Uterus (tissue), 2 donors: ENCODE measurements at regions not wholly inside any gene's neighbourhood (a gene's known extent, or its start where the extent isn't known, plus 50 kb on each side); places are given as distances from the start of the nearest gene placed in this dataset.

Experiments used
- POLR2A ChIP-seq, 2 donors: fragments of 450-650 bp; IDR thresholded peaks; one replicate each; pipeline ENCODE4 v1.6.1; 2016; ENCODE audit warnings: antibody characterized with exemption in 2 of 2, mild to moderate bottlenecking in 1 of 2, moderate library complexity in 1 of 2
- TF ChIP-seq, protein P1 (sequence below), 4 experiments: fragments of 200-600 bp in 2 of 4; fragments of 450-650 bp in 2 of 4; sonication (generic) in 2 of 4; IDR thresholded peaks; one replicate each; pipeline ENCODE4 v1.5.1; 2016 to 2019; ENCODE audit warnings: antibody characterized with exemption in 4 of 4, mild to moderate bottlenecking in 2 of 4, moderate library complexity in 1 of 4

DNA sequence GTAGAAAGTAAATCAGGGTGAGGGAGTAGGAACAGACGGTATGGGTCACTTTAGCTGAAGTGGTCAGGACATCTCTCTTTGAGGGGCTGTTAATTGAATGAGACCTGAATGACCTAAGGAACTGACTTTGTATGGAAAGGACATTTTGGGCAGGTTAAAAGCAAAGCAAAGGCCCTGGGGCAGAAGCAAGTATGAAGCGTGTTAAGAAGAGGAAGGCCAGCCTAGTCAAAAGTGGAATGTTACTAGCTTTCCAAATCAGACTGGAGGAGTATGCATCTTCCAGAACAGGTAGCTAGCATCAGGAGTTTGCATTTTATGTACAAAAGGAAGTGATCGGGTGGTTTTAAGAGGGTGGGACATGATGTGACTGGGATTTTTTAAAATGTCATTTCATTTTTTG lies 70.9 kb upstream of the PCGF5 start:
- TF ChIP-seq, protein P1, sequence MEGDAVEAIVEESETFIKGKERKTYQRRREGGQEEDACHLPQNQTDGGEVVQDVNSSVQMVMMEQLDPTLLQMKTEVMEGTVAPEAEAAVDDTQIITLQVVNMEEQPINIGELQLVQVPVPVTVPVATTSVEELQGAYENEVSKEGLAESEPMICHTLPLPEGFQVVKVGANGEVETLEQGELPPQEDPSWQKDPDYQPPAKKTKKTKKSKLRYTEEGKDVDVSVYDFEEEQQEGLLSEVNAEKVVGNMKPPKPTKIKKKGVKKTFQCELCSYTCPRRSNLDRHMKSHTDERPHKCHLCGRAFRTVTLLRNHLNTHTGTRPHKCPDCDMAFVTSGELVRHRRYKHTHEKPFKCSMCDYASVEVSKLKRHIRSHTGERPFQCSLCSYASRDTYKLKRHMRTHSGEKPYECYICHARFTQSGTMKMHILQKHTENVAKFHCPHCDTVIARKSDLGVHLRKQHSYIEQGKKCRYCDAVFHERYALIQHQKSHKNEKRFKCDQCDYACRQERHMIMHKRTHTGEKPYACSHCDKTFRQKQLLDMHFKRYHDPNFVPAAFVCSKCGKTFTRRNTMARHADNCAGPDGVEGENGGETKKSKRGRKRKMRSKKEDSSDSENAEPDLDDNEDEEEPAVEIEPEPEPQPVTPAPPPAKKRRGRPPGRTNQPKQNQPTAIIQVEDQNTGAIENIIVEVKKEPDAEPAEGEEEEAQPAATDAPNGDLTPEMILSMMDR (IDR thresholded peaks at IDR 0.05), result no peak
- TF ChIP-seq POLR2A (IDR thresholded peaks at IDR 0.05), result no peak
